Suppressor macrophage treated with lipopolysaccharide for 4 hours (primary cell): ENCODE measurements at regions not wholly inside any gene's neighbourhood (a gene's known extent, or its start where the extent isn't known, plus 50 kb on each side); places are given as distances from the start of the nearest gene placed in this dataset.
"Not testable (repeated sequence)": the region's sequence is repeated elsewhere in the genome, so short reads cannot be mapped to it uniquely, and the experiment has no call there.

ENCODE experiments used
- DNase-seq: peaks from one replicate; pipeline ENCODE4 v3.0.0-alpha.2; 2020

DNA sequence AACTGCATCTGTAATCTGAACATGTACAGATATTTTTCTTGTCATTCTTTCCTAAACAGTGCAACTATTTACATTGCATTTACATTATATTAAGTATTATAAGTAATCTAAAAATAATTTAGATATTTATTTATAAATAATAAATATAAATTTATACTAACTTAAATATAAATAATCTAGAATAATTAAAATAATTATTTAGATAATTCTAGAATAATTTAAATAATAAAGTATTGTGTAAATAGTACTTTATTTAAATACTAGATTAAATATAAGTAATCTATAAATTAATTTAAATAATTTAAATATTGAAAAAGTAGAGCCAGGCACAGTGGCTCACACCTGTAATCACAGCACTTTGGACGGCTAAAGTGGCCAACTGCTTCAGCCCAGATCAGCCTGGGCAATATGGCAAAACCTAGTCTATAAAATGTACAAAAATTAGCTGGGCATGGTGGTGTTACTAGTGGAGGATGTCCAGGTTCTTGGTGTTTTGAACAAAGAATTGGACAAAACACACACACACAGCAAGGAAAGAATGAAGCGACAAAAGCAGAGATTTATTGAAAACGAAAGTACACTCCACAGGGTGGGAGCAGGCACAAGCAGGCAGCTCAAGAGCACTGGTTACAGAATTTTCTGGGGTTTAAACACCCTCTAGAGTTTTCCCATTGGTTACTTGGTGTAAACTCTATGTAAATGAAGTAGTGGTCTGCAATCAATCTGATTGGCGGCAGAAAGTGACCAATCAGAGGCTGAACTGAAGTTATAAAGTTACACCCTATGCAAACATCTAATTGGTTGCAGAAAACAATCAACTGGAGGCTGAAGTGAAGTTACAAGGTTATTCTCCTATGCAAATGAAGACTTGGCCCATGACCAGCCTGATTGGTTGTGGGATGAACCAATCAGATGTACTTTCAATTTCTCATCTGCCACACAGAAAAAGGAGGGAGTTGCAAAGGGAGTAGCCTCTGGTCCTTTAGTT lies 100.2 kb upstream of the SP4 start:
- DNase-seq = no peak

DNA sequence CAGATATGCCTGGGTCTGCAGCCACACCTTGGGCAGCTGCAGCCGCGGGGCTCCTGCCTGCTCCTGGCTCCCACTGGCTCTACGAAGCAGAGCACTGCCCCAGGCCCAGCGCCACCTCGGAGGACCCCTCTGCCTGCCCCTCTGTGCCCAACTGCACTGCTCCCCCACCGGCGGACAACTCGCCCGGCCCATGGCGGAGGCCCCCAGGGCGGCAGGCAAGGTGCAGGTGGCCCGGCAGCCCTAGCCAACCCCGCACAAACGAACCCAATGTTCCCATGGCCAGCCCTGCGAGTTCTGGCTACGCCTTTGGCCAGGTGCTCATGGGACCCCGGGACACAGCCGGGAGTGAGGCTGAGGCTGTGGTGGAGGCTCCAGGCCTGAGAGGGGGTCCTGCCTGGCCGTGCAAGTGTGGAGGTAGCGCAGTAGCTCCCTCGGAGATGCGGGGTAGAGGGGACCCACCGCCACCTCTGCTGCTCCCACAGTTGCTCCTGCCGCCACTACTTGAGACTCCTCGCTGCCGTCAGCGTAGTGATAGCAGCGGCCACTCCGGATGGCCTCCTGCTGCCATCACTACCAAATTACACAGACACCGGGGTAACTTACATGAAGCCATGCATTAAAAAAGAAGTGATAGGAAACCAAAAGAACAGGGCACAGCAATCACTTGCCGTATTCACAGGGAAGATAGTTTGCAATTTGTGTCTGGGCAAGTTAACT lies 97.3 kb upstream of the SP4 start:
- no peak for DNase-seq

- DNase-seq = no peak
Observed at GRCh38 chr7:21334906-21335305, 93.0 kb upstream of the SP4 start.

DNA sequence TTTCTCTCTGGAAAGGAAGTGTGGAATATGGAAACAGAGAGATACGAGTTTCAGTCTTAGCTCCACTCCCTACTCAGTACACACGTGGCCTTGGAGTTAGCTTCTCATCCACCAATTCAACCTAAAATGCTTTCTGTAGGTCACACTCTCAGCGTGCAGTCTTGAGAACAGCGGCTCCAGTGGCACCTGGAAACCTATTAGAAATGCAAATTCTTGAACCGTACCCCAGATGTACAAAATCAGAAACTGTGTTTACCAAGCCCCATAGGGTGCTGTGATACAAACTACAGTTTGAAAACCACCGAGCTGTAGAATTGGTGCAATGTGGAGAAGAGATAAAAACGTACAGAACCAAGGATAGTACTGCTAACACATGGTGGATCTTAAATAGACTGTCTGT lies 91.1 kb upstream of the SP4 start:
- no peak for DNase-seq

GRCh38 chr7:21338728-21339164 lies 89.1 kb upstream of the SP4 start:
- peak; percentile 28 for DNase-seq

GRCh38 chr7:21344900-21345299 lies 83.0 kb upstream of the SP4 start:
- DNase-seq = not testable (repeated sequence)

- no peak for DNase-seq
Observed at GRCh38 chr7:21345361-21345760, 82.5 kb upstream of the SP4 start.

DNA sequence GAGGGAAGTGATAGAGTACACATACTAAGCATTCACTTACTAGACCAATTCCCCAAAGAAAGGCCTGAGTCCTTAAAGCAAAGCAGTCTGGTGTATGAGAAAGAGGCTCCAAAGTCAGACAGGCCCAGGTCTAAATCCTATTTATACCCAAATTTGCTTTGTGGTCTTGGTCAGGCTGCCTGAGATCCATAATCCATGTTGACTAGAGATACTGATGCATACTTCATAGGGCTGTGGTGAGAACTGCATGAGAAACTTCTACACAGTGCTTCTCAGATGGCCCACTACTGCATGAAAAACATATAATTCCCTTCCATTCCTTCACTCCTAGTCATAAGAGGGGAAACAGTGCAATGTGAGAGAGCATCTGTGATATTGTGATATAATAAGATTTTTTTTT lies 81.6 kb upstream of the SP4 start:
- DNase-seq = no peak

- DNase-seq = peak; percentile 90
Observed at GRCh38 chr7:21352540-21353387, 75.1 kb upstream of the SP4 start.

- no peak for DNase-seq
Observed at GRCh38 chr7:21353388-21353780, 74.5 kb upstream of the SP4 start.

- DNase-seq = no peak
Observed at GRCh38 chr7:21354284-21354683, 73.6 kb upstream of the SP4 start.

- peak; percentile 49 for DNase-seq
Observed at GRCh38 chr7:21355406-21355874, 72.4 kb upstream of the SP4 start.

GRCh38 chr7:21356616-21357015 lies 71.3 kb upstream of the SP4 start:
- no peak for DNase-seq

DNA sequence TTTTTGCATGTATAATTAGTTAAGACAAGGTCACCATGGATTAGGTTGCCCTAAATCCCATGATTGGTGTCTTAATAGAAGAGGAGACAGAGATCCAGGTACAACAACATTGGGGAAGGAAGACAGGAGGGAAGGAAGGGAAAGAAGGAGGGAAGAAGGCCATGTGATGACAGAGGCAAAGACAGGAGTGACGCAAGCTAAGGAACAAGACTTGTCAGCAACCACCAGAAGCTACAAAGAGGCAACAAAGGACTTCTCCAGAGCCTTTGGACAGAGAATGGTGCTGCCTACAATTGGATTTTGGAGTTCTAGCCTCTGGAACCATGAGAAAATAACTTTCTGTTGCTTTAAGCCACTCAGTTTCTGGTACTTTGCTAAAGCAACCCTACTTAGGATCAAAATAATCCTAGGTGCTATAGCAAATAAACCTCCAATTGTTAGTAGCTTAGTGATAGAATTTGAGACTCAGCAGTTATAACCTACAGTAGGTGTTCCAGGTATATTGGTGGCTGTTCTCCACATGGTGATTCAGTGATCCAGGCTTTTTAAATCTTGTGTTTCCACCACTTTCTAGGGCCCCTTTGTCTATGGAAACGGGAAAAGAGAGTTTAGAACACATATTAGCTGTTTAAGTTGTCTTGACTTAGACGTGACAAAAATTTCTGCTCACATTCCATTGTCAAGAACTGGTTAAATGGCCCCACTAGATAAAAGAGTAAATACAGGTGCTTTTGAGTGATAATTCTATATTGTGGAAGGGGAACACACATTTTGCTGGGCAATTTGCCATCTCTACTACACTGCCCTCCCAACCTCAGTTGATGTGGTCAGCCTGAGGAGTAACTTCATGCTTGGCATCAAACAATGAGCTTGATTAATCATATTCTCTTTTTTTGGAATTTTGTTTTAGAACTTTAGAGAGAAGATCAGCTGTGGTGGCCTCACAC lies 70.5 kb upstream of the SP4 start:
- peak; percentile 44 for DNase-seq

DNA sequence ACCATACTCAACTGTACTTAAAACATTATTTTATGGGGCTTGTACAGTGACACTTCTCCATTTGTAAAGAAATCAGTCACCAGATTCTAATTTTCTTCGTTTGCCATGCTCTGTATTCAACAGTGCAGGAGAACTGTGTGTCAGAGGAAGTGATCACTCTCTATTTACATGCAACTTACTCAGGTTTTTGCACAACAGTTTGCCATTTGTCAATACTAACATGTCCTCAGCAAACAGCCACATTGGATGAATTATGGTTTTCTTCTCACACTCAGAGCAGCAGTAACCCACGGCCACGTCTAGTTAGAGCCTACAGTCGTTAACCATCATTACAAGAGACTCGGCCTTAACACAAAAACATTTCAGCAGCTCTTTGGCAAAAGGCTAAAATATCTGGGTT lies 69.2 kb upstream of the SP4 start:
- peak; percentile 67 for DNase-seq

DNA sequence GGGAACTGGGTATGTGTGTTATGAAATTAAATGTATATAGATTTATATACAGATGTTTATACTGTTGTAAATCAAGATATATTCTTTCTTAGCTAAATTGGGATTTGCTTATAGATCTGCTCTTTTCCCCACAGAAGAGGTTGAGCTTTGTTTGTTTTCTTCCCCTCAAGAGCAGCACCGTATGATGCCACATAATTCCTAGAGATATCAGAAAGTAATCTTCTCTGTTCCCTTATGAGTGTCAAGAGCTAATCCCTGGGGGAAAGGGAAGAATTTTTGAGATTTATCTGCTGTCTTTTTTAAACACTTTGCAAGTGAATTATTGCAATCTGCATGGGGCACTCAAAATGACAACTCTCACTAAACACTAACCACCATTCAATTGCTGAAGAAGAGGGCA lies 68.7 kb upstream of the SP4 start:
- no peak for DNase-seq

- no peak for DNase-seq
Observed at GRCh38 chr7:21361413-21362125, 66.3 kb upstream of the SP4 start.

DNA sequence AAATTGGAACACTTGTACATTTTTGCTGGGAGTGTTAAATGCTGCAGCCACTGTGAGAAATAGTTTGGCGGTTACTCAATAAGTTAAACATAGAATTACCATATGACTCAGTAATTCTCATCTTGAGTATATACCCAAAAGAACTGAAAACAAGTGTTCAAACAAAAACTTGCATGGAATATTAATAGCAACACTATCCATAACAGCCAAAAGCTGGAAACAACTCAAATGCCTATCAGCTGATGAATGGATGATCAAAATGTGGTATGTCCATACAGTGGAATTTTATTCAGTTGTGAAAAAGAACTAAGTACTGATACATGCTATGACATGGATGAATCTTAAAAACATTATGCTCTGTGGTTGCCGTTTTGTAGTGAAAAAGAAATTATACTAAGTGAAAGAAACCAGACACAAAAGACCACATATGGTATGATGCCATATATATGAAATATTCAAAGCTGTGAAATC lies 63.0 kb upstream of the SP4 start:
- peak; percentile 28 for DNase-seq

DNA sequence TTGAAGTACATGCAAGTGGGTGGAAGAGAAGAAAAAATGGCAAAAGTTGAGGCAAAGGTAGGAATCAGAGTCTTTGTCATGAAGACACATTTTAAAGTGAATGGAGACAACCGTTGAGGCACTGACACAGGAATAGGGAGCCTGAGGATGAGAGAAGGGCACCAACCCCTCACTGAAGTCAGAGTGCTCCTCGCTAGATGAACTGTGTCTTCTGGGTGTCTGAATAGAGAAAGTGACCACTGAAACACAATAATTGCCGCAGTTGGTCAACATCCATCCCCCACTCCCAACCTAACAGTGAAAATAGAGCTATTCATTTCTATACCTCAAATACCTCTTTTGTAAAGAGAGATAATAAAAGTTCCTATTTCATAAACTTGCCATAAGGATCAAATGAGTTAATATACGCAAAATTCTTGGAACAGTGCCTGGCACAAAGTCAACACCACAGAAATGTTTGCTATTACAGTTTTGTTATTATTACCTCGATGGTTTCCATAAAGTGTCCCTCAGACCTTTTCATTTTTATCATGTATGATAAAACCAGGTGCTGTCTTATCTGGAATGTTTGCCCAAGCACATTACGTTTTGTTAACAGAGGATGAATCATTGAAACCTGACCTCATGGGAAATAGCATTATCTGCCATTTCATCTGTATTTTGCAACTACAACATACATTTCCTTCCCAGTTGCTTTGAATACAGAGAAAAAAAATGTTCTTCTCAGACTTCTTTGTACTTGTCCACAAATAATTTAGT lies 61.8 kb upstream of the SP4 start:
- no peak for DNase-seq

DNA sequence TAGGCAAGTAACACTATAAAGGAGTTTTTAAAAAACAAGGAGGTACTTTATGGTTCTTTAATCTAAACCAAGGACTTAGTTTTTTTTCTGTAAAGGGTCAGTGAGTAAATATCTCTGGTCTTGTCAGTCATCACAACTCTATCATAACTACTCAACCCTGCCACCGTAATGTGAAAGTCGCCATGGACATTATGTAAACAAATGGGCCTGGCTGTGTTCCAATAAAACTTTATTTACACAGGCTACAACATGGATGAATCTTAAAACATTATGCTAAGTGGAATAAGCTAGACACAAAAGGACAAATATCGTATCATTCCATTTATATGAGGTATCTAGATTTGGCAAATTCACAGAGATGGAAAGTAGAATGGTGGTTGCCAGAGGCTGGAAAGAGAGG lies 60.8 kb upstream of the SP4 start:
- DNase-seq = no peak
